ENCODE measurements at regions not wholly inside any gene's neighbourhood (a gene's known extent, or its start where the extent isn't known, plus 50 kb on each side); places are given as distances from the start of the nearest gene placed in this dataset.

DNA sequence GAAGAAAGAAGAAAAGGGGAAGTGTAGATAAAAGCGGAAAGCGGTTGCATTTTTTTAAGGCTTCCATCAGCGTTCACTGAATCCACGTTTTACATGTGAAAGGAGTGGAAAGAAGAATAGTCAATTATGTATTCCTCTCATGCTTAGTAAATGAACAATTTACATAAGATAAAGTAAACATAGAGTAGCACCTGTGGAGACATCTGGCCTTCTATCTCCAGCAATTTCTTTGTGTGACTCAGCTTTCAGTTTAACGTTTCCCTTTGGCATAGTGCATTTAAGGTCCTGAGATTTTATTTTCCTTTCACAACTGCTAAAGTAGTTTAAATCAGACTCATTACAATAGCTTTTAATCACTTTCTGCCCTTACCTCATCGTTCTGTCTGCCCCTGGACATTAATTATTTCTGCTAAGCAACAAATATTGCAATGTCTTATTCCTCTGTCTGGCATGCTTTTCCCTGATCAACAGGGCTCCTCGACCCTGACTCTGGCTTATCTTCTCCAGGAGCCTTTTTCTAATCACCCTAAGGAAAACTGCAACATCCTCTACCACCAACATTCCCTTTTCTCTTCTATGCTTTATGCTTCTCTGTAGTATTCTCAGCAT, 383.5 kb upstream of the VWC2 start:
- no peak for DNase-seq

DNA sequence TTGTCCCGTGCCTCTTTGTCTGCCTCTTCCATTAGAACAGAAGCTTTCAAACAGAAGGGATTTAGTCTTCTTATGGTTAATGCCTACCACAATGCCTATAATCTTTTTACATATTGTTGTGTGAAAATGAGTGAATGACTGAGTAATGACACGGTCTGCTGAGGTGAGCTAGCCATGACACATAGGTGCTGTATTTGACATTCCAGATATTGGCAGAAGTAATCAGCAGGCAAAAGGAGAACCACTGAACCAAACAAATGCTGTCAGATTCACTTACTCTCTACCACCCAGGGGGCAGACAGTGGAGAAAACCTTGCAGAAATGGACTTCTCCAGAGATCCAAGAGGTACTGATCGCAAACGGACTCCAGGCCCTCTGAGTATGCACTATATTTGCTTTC, 377.2 kb upstream of the VWC2 start:
- no peak for DNase-seq

DNA sequence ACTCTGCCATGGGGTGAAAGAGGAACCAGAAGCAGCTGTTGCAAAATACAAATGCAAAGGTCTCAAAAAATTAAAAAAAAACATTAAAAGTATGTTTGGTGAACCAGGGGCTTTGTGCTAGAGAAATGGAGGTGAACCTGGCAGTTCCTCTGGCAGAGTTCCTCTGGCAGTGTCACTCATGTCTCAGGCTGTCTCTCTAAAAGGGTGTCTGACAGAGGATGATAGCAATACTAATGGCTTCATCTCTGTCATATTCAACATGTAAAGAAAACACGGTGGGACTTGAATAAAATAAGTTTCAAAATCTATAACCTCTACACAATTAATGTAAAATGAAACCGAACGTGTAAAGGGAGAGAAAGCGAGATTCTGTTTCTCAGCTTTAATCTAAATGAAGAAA, 375.7 kb upstream of the VWC2 start:
- no peak for DNase-seq

DNA sequence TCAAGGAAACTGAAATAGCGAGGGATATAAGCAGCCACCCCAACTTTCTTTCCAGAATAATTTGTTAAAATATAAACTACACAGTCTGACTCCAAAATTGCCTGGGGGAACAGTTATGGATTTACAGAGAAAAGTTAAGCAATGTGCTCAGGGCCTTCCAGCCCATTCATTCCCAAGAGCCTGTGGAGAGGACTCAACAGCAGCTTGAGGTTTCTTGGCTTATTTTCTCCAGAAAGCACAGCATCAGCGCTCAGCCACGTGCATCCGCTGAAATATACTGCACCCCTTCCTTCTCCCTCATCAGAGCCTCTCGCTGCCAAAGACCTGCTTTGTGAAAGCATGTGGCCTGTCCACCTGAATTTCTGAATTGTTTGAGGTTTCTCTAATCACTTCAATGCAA, 375.2 kb upstream of the VWC2 start:
- no peak for DNase-seq

DNA sequence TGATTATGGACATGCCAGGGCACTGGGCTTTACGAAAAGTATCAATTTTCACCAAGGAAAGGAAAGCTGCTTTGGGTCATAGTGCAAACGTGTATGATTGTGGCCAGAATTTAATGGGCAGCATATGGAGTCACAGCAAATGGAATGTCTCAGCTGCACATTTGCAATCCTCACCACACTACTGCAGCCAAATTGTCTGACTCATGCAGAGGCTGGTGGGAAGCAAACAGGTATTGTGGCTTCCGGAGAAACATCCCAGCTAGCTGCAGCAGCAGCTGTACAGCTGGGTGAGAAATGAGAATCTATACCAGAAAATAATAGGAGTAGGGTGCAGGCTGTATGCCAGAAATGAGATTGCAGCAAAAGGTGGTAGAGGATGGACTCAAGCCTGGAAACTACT, 374.7 kb upstream of the VWC2 start:
- no peak for DNase-seq

DNA sequence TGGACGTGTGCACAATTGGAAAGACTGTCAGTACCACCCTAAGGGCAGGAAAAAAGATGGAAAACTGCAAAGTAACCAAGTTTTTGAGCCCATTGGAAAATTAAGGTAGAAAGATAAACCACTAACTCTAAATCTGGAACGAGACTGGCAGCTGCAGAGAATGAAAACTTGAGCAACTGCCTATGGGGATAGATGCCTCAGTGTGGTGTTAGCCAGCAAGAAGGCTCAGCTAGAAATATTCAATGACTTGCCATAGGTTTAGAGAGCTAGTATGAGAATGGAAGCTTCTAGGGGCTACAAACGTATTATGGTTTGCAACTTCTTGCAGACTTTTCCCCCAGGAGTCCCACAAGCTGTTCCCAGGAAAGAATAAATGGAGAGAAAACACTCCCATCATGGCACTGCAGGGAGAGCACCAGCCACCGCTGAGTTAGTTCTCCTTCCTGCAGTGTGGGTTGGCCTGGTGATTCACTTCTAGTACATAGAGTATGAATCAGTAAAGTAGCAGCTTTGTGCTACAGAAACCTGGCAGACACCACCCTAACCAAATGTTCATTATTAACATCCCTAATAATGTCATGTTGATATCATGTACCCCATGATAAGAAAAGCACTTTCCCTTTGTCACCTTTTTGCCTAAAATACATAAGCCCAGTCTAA, 372.4 kb upstream of the VWC2 start:
- DNase-seq, result no peak

DNA sequence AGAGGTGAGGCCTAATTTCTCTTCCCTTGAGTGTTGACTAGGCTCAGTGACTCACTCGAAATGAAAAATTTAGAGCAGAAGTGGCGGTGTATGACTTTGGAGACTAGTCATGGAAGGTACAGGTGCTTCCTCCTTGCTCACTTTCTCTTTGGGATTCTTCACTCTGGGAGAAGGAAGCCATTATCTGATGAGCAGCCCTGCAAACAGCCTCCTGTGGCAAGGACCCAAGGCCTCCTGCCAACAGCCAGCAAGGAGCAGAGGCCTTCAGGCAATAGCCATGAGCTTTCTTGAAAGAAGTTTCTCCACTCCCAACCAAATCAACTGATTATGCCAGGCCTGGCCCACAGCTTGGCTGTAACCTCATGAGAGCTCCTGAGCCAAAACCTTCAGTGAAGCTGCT, 369.6 kb upstream of the VWC2 start:
- DNase-seq, result no peak

DNA sequence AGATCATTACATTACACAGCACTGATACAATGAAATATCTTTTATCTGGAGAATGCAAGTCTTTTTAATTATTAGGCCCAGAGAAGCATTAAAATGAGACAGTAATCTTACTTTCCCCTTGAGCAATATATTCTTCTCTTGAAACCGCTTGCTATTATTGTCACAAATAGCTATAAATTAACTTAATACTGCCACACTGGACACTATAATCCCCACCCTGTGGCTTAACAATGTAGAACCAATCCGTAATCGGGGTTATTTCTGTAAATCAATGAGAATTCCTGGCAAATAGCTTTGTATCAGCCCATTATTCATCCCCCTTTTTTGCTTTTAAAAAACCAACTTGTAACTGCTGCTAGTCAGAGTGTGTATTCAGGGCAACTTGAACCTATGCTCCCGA, 366.2 kb upstream of the VWC2 start:
- no peak for DNase-seq

DNA sequence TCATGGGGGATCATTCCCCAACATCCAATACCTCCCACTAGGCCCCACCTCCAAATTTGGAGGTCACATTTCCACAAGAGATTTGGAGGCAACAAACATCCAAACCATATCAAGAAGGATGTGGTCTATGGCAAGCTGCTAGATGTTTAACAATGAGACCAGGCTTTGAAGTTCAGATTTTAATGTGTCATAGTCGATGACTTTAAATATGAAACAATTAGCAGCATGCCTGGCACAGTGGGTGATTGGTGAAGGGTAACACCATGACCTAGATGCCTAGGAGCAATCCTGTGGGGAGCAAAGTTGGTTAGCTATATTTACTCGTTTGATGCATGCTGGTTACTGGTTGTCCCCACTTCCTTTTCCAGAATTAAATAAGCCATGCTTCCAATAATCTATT, 356.4 kb upstream of the VWC2 start:
- DNase-seq, result no peak

DNA sequence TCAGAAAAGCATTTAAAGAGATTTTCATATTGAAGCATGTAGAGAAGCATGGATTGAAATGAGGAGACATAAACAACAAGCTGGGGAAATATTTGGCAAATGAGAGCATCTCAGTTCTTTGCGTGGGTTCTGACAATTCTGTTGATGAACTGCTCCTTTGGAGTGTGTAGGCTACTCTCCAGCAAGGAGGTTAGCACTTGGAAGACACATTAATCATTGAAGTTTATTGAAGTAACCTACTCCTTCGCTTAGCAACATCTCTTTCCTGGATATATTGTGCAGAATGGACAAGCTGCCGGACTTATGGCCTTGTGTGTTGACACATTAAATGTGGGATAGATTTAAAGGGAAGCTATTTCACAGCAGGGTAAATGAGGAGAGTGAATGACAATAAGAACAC, 354.5 kb upstream of the VWC2 start:
- no peak for DNase-seq

DNA sequence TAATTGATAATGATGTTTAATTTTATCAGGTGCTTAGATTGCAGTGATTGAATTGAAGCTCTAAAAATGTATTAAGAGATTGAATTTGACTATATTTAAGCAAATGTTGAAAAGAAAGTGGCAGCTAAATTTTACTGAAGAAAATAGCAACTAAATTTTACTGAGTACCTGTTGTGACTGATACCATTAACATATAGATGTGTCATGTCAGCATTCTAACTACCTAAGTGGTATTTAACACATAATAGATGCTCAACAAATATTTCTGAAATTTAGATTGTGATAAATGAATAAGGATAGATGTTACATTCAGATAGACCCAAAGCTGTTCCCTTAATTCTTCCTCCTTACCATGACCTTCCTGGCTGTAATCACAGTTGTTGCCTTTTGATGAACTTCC, 350.9 kb upstream of the VWC2 start:
- no peak for DNase-seq

DNA sequence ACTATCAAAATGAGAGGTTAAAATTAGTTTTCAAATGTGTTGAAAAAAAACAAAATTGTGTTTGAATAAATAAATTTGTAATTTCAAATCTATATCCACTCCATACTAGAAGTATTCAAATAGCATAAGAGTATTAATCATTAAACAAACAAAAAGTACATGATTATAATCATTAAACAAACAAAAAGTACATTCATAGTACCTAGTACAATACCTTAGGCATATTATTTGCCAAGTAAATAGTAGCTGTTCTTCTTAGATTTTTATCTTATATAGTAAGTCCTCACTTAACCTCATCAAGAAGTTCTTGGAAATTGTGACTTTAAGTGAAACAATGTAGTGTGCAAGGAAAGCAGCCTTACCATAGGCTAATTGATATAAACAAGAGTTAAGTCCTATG, 349.3 kb upstream of the VWC2 start:
- DNase-seq, result no peak

DNA sequence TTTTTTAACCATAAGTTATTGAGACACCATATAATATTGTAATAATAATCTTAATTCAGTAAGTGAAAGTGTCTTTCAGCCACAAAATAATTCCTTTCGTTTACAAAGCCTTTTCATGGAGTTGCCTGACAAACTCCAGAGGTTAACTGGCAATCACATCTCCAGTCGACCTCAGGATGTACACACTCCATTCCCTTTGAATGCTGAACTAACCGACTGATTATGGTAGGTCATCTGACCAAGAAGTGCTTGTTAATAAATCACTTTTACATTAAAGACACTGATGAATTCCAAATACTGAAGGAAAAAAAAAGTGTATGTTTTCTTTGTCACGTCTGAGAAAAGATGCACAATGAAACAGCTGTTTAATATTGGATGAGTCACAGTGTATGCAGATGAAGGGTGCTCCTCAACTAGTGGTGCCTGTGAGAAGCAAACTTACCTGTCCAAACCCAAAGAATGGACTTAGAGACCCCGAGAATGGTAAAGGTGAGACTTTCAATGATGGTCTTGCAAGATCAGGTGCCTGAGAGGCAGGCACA, 348.1 kb upstream of the VWC2 start:
- DNase-seq, result no peak

DNA sequence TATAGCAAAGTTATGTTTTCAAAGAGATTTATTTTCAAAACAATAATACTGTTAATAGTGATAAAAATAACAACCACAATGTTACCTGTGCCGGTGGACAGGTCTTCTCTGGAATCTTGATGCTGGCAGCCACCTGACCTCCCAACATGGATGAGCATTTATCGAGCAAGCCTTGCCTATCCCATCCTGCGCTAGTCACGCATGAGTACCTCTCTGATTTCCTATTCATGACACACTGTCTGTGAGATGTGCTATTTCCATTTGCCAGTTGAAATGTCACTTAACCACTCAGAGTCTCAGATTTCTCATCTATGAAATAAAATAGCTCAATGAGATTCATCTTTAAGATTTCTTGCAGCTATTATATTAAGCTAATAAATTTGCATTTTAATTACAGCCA, 341.2 kb upstream of the VWC2 start:
- no peak for DNase-seq

DNA sequence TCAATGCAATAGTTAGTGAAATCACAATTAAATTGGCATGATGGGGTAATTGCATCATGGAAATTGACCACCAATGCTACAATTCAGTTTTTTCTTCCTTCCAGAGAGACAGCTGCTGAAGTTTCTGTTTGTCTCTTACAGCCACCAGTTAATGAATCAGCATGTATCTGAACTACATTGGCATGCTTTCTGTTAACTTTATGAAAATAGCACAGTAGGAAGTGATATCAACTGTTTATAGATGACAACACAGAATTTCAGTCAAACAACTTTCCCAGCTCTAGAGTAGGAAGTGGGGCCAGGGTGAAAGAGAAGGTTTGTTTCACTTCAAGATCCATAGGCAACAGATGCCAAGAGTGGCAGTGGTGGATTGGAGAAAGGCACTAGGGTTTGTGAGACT, 339.6 kb upstream of the VWC2 start:
- no peak for DNase-seq

DNA sequence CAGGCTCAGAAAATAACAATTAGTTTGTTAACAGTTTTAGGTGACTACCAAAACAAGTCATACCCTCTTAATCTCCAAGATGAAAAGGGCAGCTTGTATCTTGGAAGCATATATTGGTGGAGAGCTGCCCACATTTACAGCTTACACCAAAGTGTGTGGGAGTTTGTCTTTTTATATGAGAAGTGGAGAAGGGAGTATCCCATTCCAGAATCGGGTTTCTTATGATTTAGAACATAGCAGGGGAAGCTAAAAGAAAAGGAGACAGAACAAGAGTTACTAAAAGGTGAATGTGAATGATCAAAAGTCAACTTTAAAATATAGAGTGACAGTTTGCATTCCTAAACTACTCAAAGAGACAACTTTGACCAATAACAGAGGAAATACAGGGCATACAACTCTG, 338.6 kb upstream of the VWC2 start:
- no peak for DNase-seq

DNA sequence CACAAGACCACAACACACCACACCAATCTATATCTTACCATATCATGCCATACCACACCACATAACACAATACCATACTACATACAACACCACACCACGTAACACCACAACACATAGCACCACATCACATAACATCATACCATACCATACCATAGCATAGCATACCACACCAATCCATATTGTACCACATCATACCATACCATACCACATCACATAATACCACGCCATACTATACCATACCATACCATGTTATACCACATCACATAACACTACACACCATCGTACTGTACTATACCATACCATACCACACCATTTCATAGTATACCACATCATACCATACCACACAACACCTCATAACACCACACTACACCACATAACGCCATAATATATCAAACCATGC, 335.2 kb upstream of the VWC2 start:
- DNase-seq, result no peak

DNA sequence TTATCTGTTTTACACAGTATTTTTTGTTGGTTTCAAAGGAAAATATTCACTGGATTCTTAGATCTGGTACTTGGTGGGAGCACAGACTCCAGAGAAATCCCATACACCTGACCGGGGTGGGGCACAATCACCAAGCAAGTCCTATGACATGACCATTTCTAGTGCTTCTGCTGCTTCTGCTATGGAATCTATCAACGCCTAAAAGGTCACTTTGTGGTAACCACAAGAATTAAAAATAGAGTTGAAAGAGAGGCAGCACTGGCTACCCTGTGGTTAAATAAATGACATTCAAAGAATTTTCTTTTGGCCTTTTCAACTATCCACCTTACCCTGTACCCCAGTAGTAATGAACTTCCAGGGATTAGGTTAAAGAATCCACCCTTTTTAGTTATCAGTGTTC, 329.9 kb upstream of the VWC2 start:
- DNase-seq, result no peak

DNA sequence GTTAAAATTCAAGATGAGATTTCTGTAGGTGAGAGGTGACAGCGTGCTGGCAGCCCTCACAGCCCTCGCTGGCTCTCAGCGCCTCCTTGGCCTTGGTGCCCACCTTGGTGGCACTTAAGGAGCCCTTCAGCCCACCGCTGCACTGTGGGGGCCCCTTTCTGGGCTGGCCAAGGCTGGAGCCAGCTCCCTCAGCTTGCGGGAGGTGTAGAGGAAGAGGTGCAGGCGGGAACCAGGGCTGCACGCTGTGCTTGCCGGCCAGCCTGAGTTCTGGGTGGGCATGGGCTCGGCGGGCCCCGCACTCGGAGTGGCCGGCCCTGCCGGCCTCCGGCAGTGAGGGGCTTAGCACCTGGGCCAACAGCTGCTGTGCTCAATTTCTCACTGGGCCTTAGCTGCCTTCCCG, 320.0 kb upstream of the VWC2 start:
- no peak for DNase-seq

DNA sequence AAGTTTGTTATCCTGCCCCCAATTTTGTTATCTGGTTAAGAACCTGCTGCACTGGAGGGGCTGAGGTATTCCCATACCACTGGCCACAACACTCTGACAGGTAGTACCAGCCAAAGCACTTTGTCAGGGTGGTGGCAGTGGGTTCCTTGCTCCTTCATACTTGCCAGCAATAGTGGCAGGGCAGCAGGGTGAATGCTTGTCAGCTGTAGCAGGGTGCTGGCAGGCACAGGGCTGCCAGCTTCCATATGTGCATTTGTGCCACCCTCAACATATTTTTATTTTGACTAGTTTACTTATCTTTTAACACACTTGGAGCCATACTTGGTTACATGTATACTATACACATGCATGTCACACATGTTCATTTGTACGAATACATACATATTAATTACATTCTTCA, 294.0 kb upstream of the VWC2 start:
- DNase-seq, result no peak

DNA sequence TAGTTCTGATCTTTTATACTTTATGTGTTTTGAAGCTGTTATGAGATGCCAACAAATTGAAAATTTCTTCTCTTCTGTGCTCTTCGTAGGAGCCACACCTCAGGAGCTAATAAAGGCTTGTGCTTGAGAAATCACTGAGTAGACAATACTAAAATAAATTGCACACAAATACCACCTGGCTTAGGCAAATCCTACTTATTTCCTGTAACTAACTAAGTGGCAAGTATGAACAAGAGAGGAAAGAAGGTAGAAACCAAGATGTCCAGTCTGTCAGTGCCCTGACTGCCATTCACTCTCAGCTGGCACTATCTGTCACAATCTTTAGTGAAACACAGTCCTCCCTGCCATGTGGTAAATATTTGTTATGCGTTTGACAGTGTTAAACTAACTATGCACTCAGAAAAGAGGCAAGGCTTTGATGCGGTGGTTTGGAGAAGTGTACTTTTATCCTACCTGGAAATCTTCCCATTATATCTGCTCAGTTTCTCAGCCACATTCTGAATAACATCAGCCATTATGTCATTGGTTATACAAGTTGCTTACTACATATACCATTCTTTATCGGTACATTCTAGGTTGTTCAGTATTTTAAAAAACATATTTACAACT, 293.4 kb upstream of the VWC2 start:
- DNase-seq, result no peak

DNA sequence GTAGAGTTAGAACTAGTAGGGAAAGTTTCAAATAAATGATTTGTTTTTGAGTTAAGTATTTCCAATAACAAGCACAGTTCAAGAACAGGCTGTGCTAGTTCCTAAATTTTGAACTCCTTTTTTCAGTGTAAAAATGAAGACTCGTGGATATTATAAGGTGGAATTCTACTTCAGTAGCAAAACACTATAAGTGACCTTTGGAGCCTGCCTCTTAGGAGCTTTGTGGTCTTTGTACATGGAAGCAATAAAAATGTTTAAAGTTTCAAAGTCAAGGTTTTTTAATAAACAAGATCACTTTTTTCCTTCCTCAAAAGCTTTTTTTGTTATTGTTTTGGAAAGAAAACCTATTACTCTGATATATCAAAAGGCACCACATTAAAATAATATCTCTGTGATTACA, 292.4 kb upstream of the VWC2 start:
- no peak for DNase-seq

DNA sequence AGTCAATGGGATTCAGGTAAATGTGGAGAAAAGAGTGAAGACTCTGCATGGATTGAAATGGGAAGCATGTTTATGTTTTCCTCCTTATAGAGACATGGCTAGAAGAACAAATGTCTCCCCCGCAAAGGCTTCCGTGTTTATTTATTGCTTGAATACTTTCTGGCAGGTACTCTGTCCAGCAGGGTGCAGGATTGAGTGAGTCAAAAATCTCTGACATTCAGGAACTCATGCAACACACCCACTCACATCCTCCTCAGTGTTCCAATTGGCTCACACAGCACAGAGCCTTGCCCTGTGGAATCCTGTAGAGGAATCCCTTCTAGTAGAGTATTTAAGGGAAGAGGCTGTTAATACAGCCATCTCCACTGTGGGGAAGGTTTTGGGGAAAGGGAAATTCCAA, 290.3 kb upstream of the VWC2 start:
- DNase-seq, result no peak

DNA sequence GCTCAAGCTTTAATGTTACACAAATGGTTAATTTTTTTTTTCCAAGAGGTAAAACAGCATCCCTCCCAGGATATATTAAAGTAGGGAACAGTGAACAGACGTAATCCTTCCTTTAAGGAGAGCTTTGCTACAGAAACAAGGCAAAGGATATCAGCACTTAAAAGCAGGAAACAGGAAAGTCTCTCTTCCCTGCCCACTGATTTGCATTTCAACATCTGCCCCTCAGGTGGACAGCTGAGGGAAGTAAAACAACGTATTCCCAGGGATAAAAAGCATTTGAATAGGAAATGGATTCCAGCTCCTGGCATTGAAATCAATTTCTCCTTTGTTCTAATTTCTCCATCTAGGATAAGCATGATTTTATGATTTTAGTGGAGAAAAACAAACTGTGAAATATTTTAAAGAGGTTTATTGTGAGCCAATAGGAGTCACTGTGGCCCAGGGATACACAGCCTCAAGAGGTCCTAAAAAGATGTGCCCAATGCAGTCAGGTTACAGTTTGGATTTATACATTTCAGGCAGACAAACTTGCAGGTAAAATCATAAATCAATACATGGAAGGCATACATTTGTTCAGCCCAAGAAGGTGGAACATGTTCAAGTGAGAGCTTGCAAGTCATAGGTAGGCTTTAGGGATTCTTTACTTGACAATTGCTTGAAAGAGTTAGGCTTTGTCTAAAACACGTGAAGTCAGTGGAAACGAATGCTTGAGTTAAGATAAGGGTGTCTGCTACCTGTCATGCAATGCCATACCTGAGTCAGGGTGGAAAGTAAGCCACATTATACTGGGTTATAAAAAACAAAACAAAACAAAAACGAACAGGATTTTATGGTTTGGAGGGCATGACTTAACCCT, 286.2 kb upstream of the VWC2 start:
- DNase-seq, result peak; percentile 25
